ENCODE measurements at regions not wholly inside any gene's neighbourhood (a gene's known extent, or its start where the extent isn't known, plus 50 kb on each side); places are given as distances from the start of the nearest gene placed in this dataset.

GRCh38 chr13:44730851-44731250 is 154.7 kb upstream of the TSC22D1 start:
- TF ChIP-seq EZH2 (IDR thresholded peaks at IDR 0.05; ENCODE audit: borderline replicate concordance, low read depth, low read length, severe bottlenecking): no peak
- TF ChIP-seq CTCF (IDR thresholded peaks at IDR 0.05; ENCODE audit: borderline replicate concordance, extremely low read depth, low read length, poor library complexity, severe bottlenecking): no peak
